Fibroblast of lung (primary cell): ENCODE measurements at regions not wholly inside any gene's neighbourhood (a gene's known extent, or its start where the extent isn't known, plus 50 kb on each side); places are given as distances from the start of the nearest gene placed in this dataset.

Source experiments
- EZH2 ChIP-seq: IDR thresholded peaks from 2 replicates; pipeline ENCODE4 v1.5.1; 2012; ENCODE audit warnings: low read length, control low read depth, mild to moderate bottlenecking; ENCODE audit errors: missing control alignments
- TF ChIP-seq, protein P1 (sequence below), 2 donors: IDR thresholded peaks in 1 of 2; conservative IDR thresholded peaks in 1 of 2; 1 replicate in 1 of 2; 2 replicates in 1 of 2; pipeline ENCODE4 v1.5.1; 2011 to 2012; ENCODE audit warnings: low read length in 2 of 2, control low read depth in 1 of 2, inconsistent platforms in 1 of 2, low read depth in 1 of 2, mild to moderate bottlenecking in 1 of 2

DNA sequence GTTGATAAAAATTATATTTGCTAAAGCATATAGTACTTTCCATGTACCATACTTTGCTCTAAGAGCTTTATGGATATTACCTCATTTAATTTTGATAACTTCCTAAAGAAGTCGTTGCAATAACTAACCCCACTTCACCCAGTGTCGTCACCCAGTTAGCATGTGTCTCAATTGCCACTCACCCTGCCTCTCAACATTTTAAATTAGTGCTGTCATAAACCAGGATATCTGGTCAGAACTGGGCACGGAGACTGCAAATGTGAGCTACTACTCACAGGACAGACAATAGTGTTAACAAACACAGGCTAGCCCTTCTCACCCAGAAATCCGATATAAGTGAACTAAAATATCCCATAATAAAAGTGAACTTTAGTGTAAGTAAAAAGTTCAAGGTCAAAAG is 430.6 kb downstream of the KLF12 start:
- TF ChIP-seq, protein P1, sequence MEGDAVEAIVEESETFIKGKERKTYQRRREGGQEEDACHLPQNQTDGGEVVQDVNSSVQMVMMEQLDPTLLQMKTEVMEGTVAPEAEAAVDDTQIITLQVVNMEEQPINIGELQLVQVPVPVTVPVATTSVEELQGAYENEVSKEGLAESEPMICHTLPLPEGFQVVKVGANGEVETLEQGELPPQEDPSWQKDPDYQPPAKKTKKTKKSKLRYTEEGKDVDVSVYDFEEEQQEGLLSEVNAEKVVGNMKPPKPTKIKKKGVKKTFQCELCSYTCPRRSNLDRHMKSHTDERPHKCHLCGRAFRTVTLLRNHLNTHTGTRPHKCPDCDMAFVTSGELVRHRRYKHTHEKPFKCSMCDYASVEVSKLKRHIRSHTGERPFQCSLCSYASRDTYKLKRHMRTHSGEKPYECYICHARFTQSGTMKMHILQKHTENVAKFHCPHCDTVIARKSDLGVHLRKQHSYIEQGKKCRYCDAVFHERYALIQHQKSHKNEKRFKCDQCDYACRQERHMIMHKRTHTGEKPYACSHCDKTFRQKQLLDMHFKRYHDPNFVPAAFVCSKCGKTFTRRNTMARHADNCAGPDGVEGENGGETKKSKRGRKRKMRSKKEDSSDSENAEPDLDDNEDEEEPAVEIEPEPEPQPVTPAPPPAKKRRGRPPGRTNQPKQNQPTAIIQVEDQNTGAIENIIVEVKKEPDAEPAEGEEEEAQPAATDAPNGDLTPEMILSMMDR (conservative IDR thresholded peaks at IDR 0.05 in 1 of 2, IDR thresholded peaks at IDR 0.05 in 1 of 2; ENCODE audit: low read depth in 1 of 2, low read length in 2 of 2): no peak
- TF ChIP-seq EZH2: no peak
